H9 (cell line): ENCODE measurements at regions not wholly inside any gene's neighbourhood (a gene's known extent, or its start where the extent isn't known, plus 50 kb on each side); places are given as distances from the start of the nearest gene placed in this dataset.

Experiments used
- DNase-seq: peaks from one replicate; pipeline ENCODE4 v3.0.0-alpha.2; 2017
- H2AFZ ChIP-seq: one replicate; pipeline ENCODE4 v1.6.1; 2013; ENCODE audit warnings: mild to moderate bottlenecking, low read length, control low read depth, moderate library complexity
- H2AK5ac ChIP-seq: 2 replicates; pipeline ENCODE4 v1.6.1; 2013; ENCODE audit warnings: low read length, control low read depth, mixed read lengths; ENCODE audit not compliant: insufficient read length
- H2BK120ac ChIP-seq: one replicate; pipeline ENCODE4 v1.6.1; 2013; ENCODE audit warnings: low read depth, mild to moderate bottlenecking, low read length, control low read depth, inconsistent platforms; ENCODE audit not compliant: poor library complexity, severe bottlenecking
- H2BK12ac ChIP-seq: 2 replicates; pipeline ENCODE4 v1.6.1; 2013; ENCODE audit warnings: low read length, control low read depth, mixed read lengths, low read depth; ENCODE audit not compliant: insufficient read length
- H2BK15ac ChIP-seq: 2 replicates; pipeline ENCODE4 v1.6.1; 2013; ENCODE audit warnings: low read depth, low read length, control low read depth
- H2BK20ac ChIP-seq: one replicate; pipeline ENCODE4 v1.6.1; 2013; ENCODE audit warnings: low read depth, mild to moderate bottlenecking, low read length, control low read depth, inconsistent platforms; ENCODE audit not compliant: poor library complexity, severe bottlenecking
- H2BK5ac ChIP-seq: 2 replicates; pipeline ENCODE4 v1.6.1; 2013; ENCODE audit warnings: low read length, control low read depth, mixed read lengths; ENCODE audit not compliant: insufficient read length
- H3K14ac ChIP-seq: 2 replicates; pipeline ENCODE4 v1.6.1; 2013; ENCODE audit warnings: low read length, control low read depth; ENCODE audit not compliant: insufficient read depth
- H3K18ac ChIP-seq: 2 replicates; pipeline ENCODE4 v1.6.1; 2013; ENCODE audit warnings: low read depth, mild to moderate bottlenecking, mixed read lengths, low read length, control low read depth; ENCODE audit not compliant: insufficient read length
- H3K23ac ChIP-seq: 2 replicates; pipeline ENCODE4 v1.6.1; 2013; ENCODE audit warnings: low read length, control low read depth, mixed read lengths, low read depth; ENCODE audit not compliant: insufficient read length
- H3K23me2 ChIP-seq: 2 replicates; pipeline ENCODE4 v1.6.1; 2013; ENCODE audit warnings: low read depth, mild to moderate bottlenecking, mixed read lengths, low read length, control low read depth; ENCODE audit not compliant: insufficient read length, poor library complexity, severe bottlenecking
- H3K27ac ChIP-seq: 2 replicates; pipeline ENCODE4 v1.5.1; 2013; ENCODE audit warnings: low read length, control low read depth, mixed read lengths, low read depth; ENCODE audit not compliant: insufficient read length
- H3K27me3 ChIP-seq: 2 replicates; pipeline ENCODE4 v1.6.1; 2013; ENCODE audit warnings: low read length, control low read depth, inconsistent platforms; ENCODE audit not compliant: insufficient read depth
- H3K4ac ChIP-seq: 2 replicates; pipeline ENCODE4 v1.6.1; 2013; ENCODE audit warnings: low read depth, mild to moderate bottlenecking, control low read depth, inconsistent platforms, low read length, moderate library complexity
- H3K4me1 ChIP-seq: 2 replicates; pipeline ENCODE4 v1.6.1; 2013; ENCODE audit warnings: low read length, control low read depth, inconsistent platforms; ENCODE audit not compliant: insufficient read depth
- H3K4me2 ChIP-seq: 2 replicates; pipeline ENCODE4 v1.6.1; 2013; ENCODE audit warnings: low read length, control low read depth, mixed read lengths; ENCODE audit not compliant: insufficient read length, insufficient read depth
- H3K56ac ChIP-seq: 2 replicates; pipeline ENCODE4 v1.6.1; 2013; ENCODE audit warnings: low read depth, mild to moderate bottlenecking, mixed read lengths, low read length, control low read depth; ENCODE audit not compliant: insufficient read length
- H3K79me1 ChIP-seq: 2 replicates; pipeline ENCODE4 v1.6.1; 2013; ENCODE audit warnings: low read depth, mild to moderate bottlenecking, moderate library complexity, low read length, control low read depth, inconsistent platforms; ENCODE audit not compliant: insufficient read depth, poor library complexity, severe bottlenecking
- H3K79me2 ChIP-seq: 2 replicates; pipeline ENCODE4 v1.6.1; 2013; ENCODE audit warnings: low read length, control low read depth, inconsistent platforms; ENCODE audit not compliant: insufficient read depth
- H3K9ac ChIP-seq: 2 replicates; pipeline ENCODE4 v1.6.1; 2013; ENCODE audit warnings: low read length, control low read depth, mixed read lengths; ENCODE audit not compliant: insufficient read length; ENCODE audit errors: extremely low read depth
- H3K9me3 ChIP-seq: one replicate; pipeline ENCODE4 v1.6.1; 2013; ENCODE audit warnings: low read depth, low read length, inconsistent platforms; ENCODE audit not compliant: control insufficient read depth
- H3T11ph ChIP-seq: one replicate; pipeline ENCODE4 v1.6.1; 2013; ENCODE audit warnings: mild to moderate bottlenecking, low read length, control low read depth, inconsistent platforms
- H4K20me1 ChIP-seq: one replicate; pipeline ENCODE4 v1.6.1; 2013; ENCODE audit not compliant: control insufficient read depth, insufficient read length, insufficient read depth
- H4K5ac ChIP-seq: 2 replicates; pipeline ENCODE4 v1.6.1; 2013; ENCODE audit warnings: low read depth, mild to moderate bottlenecking, mixed read lengths, low read length, control low read depth; ENCODE audit not compliant: insufficient read length
- H4K8ac ChIP-seq: replicated peaks from 2 replicates; pipeline ENCODE4 v1.6.1; 2013; ENCODE audit warnings: low read length, control low read depth, mixed read lengths, low read depth; ENCODE audit not compliant: insufficient read length
- H4K91ac ChIP-seq: 2 replicates; pipeline ENCODE4 v1.6.1; 2013; ENCODE audit warnings: low read depth, mild to moderate bottlenecking, moderate library complexity, mixed read lengths, low read length, control low read depth; ENCODE audit not compliant: insufficient read length
- H3K27ac Mint-ChIP-seq, 3 experiments: 2 replicates in 2 of 3; 3 replicates in 1 of 3; pipeline ENCODE4 v1.8.0; 2020 to 2021; ENCODE audit warnings: mixed read lengths in 3 of 3, mild to moderate bottlenecking in 1 of 3, moderate library complexity in 1 of 3
- H3K27me3 Mint-ChIP-seq: 2 replicates; pipeline ENCODE4 v1.8.0; 2021; ENCODE audit warnings: low read depth, mild to moderate bottlenecking, moderate library complexity, mixed read lengths
- H3K36me3 Mint-ChIP-seq, 3 experiments: 2 replicates in 2 of 3; 3 replicates in 1 of 3; pipeline ENCODE4 v1.8.0; 2020 to 2021; ENCODE audit warnings: low read depth in 3 of 3, mixed read lengths in 3 of 3; ENCODE audit not compliant: insufficient read depth in 1 of 3
- H3K4me1 Mint-ChIP-seq, 2 experiments: 2 replicates each; pipeline ENCODE4 v1.8.0; 2020; ENCODE audit warnings: mixed read lengths in 2 of 2
- H3K4me3 Mint-ChIP-seq, 2 experiments: 2 replicates in 1 of 2; 3 replicates in 1 of 2; pipeline ENCODE4 v1.8.0; 2020 to 2021; ENCODE audit warnings: mild to moderate bottlenecking in 2 of 2, mixed read lengths in 2 of 2, moderate library complexity in 1 of 2
- H3K9me3 Mint-ChIP-seq, 2 experiments: 2 replicates in 1 of 2; 3 replicates in 1 of 2; pipeline ENCODE4 v1.8.0; 2020; ENCODE audit warnings: mild to moderate bottlenecking in 2 of 2, mixed read lengths in 2 of 2, moderate library complexity in 1 of 2
- WGBS: extraction: QIAGEN DNeasy Blood & Tissue Kit; methylation state at CpG from one replicate; pipeline ENCODE4 v1.1.7; 2013; ENCODE audit warnings: missing lambda C conversion rate, low lambda C conversion rate, mixed read lengths; ENCODE audit not compliant: insufficient read length; ENCODE audit errors: extremely low coverage; 5-methylcytosine and 5-hydroxymethylcytosine counted together
- TF ChIP-seq, protein P1 (sequence below): fragments of 200-600 bp; sonication (generic); conservative IDR thresholded peaks from 3 replicates; pipeline ENCODE4 v1.8.0; 2021; ENCODE audit warnings: antibody characterized with exemption, mild to moderate bottlenecking

DNA sequence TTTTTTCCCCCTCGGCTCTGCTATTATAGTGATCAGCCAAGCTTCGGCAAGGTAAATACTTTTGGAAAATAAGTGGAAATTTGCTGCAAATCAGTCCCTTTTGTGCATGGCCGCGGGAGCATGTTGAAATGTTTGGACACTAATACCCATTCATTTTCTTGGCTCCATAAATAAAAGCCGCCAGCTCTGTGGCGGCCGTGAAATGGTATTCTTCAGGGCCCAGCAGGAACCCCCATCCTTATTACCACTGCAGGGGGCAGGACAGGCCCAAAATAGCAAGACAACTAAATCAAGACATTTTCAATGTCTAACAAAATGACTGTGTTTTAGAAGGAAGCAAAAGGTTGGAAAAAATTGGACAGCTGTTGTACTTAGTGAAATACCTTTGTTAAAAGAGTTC, 362.3 kb downstream of the NR2F2 start:
- peaks cover 4 to 8% of the 10 kb centered on the region in 2 experiments for H3K4me1 Mint-ChIP-seq
- H3K14ac ChIP-seq: no peak overlapping the region

More for the DNA sequence above, 362.3 kb downstream of the NR2F2 start:
- Mint-ChIP-seq H3K27me3 (no peaks in the 10 kb centered on the region), H3K36me3 (no peaks in the 10 kb centered on the region), H3K27ac (no peak overlapping the region), H3K9me3 (no peaks in the 10 kb centered on the region), H3K4me3 (no peak overlapping the region)
- Histone ChIP-seq H3K56ac (no peak overlapping the region), H2BK15ac (no peak overlapping the region), H2AK5ac (no peak overlapping the region), H2AFZ (no peak overlapping the region), H3T11ph (no peak overlapping the region), H4K5ac (no peak overlapping the region), H3K79me1 (no peaks in the 10 kb centered on the region), H3K18ac (no peak overlapping the region), H4K20me1 (no peaks in the 10 kb centered on the region), H2BK5ac (no peak overlapping the region), H3K27me3 (no peaks in the 10 kb centered on the region), H2BK12ac (no peak overlapping the region), H3K4me1 (no peaks in the 10 kb centered on the region), H2BK20ac (no peak overlapping the region), H3K27ac (no peak overlapping the region), H3K9ac (no peak overlapping the region), H3K4ac (no peak overlapping the region), H3K23me2 (no peaks in the 10 kb centered on the region), H3K23ac (no peak overlapping the region), H4K91ac (no peak overlapping the region), H3K79me2 (no peaks in the 10 kb centered on the region), H4K8ac (no peak overlapping the region), H2BK120ac (no peak overlapping the region), H3K9me3 (no peaks in the 10 kb centered on the region), H3K4me2 (no peak overlapping the region)
- no peak for DNase-seq
- WGBS: no CpG with 5 or more reads among the region's 7 CpGs
- TF ChIP-seq, protein P1, sequence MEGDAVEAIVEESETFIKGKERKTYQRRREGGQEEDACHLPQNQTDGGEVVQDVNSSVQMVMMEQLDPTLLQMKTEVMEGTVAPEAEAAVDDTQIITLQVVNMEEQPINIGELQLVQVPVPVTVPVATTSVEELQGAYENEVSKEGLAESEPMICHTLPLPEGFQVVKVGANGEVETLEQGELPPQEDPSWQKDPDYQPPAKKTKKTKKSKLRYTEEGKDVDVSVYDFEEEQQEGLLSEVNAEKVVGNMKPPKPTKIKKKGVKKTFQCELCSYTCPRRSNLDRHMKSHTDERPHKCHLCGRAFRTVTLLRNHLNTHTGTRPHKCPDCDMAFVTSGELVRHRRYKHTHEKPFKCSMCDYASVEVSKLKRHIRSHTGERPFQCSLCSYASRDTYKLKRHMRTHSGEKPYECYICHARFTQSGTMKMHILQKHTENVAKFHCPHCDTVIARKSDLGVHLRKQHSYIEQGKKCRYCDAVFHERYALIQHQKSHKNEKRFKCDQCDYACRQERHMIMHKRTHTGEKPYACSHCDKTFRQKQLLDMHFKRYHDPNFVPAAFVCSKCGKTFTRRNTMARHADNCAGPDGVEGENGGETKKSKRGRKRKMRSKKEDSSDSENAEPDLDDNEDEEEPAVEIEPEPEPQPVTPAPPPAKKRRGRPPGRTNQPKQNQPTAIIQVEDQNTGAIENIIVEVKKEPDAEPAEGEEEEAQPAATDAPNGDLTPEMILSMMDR: no peak
